Transverse colon (tissue), 4 donors: ENCODE measurements at regions not wholly inside any gene's neighbourhood (a gene's known extent, or its start where the extent isn't known, plus 50 kb on each side); places are given as distances from the start of the nearest gene placed in this dataset.

ENCODE experiments used
- POLR2A ChIP-seq: fragments of 450-650 bp; IDR thresholded peaks from one replicate; pipeline ENCODE4 v1.6.1; 2016; ENCODE audit warnings: antibody characterized with exemption, mild to moderate bottlenecking, moderate library complexity
- POLR2AphosphoS5 ChIP-seq, 3 donors: sonication (generic); formaldehyde crosslinking; IDR thresholded peaks; one replicate each; pipeline ENCODE4 v1.6.1; 2016; ENCODE audit warnings: antibody characterized with exemption in 3 of 3
- TF ChIP-seq, protein P1 (sequence below), 5 experiments: fragments of 200-600 bp in 3 of 5; fragments of 450-650 bp in 2 of 5; sonication (generic) in 3 of 5; IDR thresholded peaks; 1 replicate in 2 of 5; 2 replicates in 3 of 5; pipeline ENCODE4 v1.5.1; 2016 to 2017; ENCODE audit warnings: antibody characterized with exemption in 5 of 5, inconsistent platforms in 3 of 5, mild to moderate bottlenecking in 2 of 5, moderate library complexity in 1 of 5

DNA sequence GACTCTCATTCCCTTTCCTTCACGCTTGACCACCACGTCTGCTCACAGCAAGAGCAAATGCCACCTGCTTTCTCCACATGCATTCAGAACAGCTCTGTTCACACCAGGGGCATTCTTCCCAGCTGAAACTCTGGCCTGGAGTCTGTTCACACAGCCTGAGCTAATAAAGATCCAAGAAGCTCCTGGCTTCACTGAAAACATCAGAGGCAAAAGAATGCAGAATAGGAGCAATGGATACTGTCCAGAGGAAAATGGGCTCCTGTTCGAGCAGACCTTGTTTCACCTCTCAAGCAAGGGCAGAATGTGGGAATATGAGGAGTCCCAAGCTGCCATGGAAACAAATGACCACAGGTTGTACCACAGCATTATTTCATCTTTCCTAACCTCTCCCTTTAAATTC, 402.7 kb upstream of the TNC start:
- TF ChIP-seq POLR2AphosphoS5 (IDR thresholded peaks at IDR 0.05) (no peak), POLR2A (no peak)
- TF ChIP-seq, protein P1, sequence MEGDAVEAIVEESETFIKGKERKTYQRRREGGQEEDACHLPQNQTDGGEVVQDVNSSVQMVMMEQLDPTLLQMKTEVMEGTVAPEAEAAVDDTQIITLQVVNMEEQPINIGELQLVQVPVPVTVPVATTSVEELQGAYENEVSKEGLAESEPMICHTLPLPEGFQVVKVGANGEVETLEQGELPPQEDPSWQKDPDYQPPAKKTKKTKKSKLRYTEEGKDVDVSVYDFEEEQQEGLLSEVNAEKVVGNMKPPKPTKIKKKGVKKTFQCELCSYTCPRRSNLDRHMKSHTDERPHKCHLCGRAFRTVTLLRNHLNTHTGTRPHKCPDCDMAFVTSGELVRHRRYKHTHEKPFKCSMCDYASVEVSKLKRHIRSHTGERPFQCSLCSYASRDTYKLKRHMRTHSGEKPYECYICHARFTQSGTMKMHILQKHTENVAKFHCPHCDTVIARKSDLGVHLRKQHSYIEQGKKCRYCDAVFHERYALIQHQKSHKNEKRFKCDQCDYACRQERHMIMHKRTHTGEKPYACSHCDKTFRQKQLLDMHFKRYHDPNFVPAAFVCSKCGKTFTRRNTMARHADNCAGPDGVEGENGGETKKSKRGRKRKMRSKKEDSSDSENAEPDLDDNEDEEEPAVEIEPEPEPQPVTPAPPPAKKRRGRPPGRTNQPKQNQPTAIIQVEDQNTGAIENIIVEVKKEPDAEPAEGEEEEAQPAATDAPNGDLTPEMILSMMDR (IDR thresholded peaks at IDR 0.05): no peak
